Esophagus squamous epithelium (tissue), 5 donors: ENCODE measurements at regions not wholly inside any gene's neighbourhood (a gene's known extent, or its start where the extent isn't known, plus 50 kb on each side); places are given as distances from the start of the nearest gene placed in this dataset.

ENCODE experiments used
- DNase-seq: peaks from one replicate; lab custom pipeline; 2025; lab: John Stamatoyannopoulos, UW
- H3K27ac ChIP-seq, 4 donors: fragments of 200-600 bp; sonication (generic); one replicate each; pipeline ENCODE4 v1.5.1; 2016 to 2019; ENCODE audit warnings: mild to moderate bottlenecking in 1 of 4
- H3K27me3 ChIP-seq, 4 donors: fragments of 200-600 bp; sonication (generic); 1 replicate in 3 of 4; 2 replicates in 1 of 4; pipeline versions ENCODE4 v1.5.1 to v1.6.0; 2017 to 2021; ENCODE audit warnings: antibody characterized with exemption in 1 of 4
- H3K36me3 ChIP-seq, 3 donors: fragments of 200-600 bp; sonication (generic); one replicate each; pipeline ENCODE4 v1.5.1; 2016 to 2019
- H3K4me1 ChIP-seq, 3 donors: fragments of 200-600 bp; sonication (generic); one replicate each; pipeline ENCODE4 v1.5.1; 2017 to 2019
- H3K4me3 ChIP-seq, 4 donors: fragments of 200-600 bp; sonication (generic); 1 replicate in 3 of 4; 2 replicates in 1 of 4; pipeline ENCODE4 v1.5.1; 2016 to 2019; ENCODE audit warnings: mild to moderate bottlenecking in 2 of 4, moderate library complexity in 1 of 4
- H3K9me3 ChIP-seq, 3 donors: fragments of 200-600 bp; sonication (generic); one replicate each; pipeline ENCODE4 v1.5.1; 2016 to 2019
- POLR2A ChIP-seq, 4 donors: fragments of 450-650 bp; IDR thresholded peaks; one replicate each; pipeline ENCODE4 v1.6.1; 2017; ENCODE audit warnings: antibody characterized with exemption in 4 of 4, mild to moderate bottlenecking in 4 of 4, moderate library complexity in 3 of 4
- WGBS, 2 donors: methylation state at CpG; one replicate each; pipeline ENCODE4 v1.1.5; 2018; 5-methylcytosine and 5-hydroxymethylcytosine counted together
- intact Hi-C: fragments of 100-400 bp; cut with DNase I; formaldehyde crosslinking; loops from one replicate; pipeline ENCODE4 v1.15.0; 2022
- TF ChIP-seq, protein P1 (sequence below), 6 experiments: fragments of 450-650 bp in 4 of 6; fragments of 200-600 bp in 2 of 6; sonication (generic) in 2 of 6; IDR thresholded peaks; one replicate each; pipeline ENCODE4 v1.5.1; 2016 to 2019; ENCODE audit warnings: antibody characterized with exemption in 6 of 6, mild to moderate bottlenecking in 4 of 6, moderate library complexity in 4 of 6
- donor health status: DM: yes; HTN: yes; CAD: no.

DNA sequence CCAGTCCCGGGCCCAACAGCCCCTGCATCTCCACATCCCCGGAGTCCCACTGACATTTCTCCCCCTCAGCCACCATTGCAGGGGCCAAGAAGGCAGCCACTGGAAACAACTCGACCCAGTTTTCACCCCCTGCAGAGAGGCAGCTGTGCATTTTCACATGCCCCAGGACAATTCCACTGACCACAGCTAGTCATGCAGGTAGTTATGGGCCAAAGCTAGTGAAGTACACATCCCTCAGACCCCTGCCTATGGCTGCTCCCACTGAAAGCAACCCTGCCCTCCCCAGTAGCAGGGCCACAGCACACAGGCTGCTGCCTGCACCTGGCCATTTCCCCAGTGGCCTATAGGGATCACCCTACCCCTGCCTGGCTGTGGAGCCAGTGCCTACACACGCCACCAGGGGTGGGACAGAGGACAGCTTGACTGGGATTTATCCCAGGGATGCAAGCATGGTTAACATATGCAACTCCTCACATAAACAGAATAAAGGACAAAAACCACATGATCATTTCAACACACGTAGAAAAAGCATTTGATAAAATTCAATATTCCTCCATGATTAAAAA is 154.0 kb downstream of the NDUFA12 start:
- Histone ChIP-seq H3K9me3 (no peaks in the 10 kb centered on the region), H3K27me3 (peaks cover 0 to 4% (median 0%) of the 10 kb centered on the region in 4 donors), H3K4me1 (no peaks in the 10 kb centered on the region), H3K4me3 (no peak overlapping the region), H3K36me3 (no peaks in the 10 kb centered on the region), H3K27ac (no peak overlapping the region)
- 70 to 87% methylated on average over 3 to 5 of the region's 5 CpGs for WGBS, 2 donors
- DNase-seq, result no peak
- intact Hi-C loops, result no loop called here
- TF ChIP-seq, protein P1, sequence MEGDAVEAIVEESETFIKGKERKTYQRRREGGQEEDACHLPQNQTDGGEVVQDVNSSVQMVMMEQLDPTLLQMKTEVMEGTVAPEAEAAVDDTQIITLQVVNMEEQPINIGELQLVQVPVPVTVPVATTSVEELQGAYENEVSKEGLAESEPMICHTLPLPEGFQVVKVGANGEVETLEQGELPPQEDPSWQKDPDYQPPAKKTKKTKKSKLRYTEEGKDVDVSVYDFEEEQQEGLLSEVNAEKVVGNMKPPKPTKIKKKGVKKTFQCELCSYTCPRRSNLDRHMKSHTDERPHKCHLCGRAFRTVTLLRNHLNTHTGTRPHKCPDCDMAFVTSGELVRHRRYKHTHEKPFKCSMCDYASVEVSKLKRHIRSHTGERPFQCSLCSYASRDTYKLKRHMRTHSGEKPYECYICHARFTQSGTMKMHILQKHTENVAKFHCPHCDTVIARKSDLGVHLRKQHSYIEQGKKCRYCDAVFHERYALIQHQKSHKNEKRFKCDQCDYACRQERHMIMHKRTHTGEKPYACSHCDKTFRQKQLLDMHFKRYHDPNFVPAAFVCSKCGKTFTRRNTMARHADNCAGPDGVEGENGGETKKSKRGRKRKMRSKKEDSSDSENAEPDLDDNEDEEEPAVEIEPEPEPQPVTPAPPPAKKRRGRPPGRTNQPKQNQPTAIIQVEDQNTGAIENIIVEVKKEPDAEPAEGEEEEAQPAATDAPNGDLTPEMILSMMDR (IDR thresholded peaks at IDR 0.05), result no peak
- no peak for TF ChIP-seq POLR2A (IDR thresholded peaks at IDR 0.05)

GRCh38 chr12:94848966-94849365 is 154.5 kb downstream of the NDUFA12 start:
- Histone ChIP-seq H3K36me3 (no peaks in the 10 kb centered on the region), H3K9me3 (no peaks in the 10 kb centered on the region), H3K4me1 (no peaks in the 10 kb centered on the region), H3K4me3 (no peak overlapping the region), H3K27me3 (peaks cover 0 to 4% (median 0%) of the 10 kb centered on the region in 4 donors), H3K27ac (no peak overlapping the region)
- intact Hi-C loops, result no loop called here
- TF ChIP-seq POLR2A (IDR thresholded peaks at IDR 0.05), result no peak
- TF ChIP-seq, protein P1 (IDR thresholded peaks at IDR 0.05), result no peak
- WGBS, 2 donors, result 92% methylated on average over 2 of the region's 4 CpGs; no CpG with 5 or more reads in 1 of the 2 donors
- DNase-seq, result no peak

DNA sequence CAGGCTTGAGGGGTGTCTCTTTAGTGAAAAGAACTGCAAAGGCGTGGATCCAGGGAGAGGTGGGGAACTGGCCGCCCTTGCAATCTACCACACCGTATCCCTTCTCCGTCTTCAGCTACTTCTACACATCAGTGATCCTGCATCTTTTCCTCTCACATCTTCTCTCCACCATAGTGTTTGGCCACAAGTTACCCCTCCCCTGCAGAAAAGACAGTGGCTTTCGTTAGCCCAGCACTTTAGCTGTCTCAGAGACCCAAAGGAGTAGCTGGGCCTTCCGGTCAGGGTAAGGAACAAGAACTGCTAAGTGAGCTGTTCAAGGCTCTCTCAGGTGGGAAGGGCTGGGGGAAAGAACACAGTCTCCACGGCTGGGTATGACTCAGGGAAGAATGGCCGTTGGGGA is 158.4 kb downstream of the NDUFA12 start:
- no peak overlapping the region for H3K4me3 ChIP-seq
- 85 to 88% methylated on average over 6 to 8 of the region's 8 CpGs for WGBS, 2 donors
- TF ChIP-seq, protein P1 (IDR thresholded peaks at IDR 0.05), result no peak
- TF ChIP-seq POLR2A (IDR thresholded peaks at IDR 0.05), result no peak
- intact Hi-C loops, result no loop called here
- no peak for DNase-seq
- H3K27me3 ChIP-seq, result peaks cover 0 to 4% (median 0%) of the 10 kb centered on the region in 4 donors
- no peak overlapping the region for H3K27ac ChIP-seq
- no peaks in the 10 kb centered on the region for H3K36me3 ChIP-seq
- H3K4me1 ChIP-seq, result no peaks in the 10 kb centered on the region
- H3K9me3 ChIP-seq, result no peaks in the 10 kb centered on the region

DNA sequence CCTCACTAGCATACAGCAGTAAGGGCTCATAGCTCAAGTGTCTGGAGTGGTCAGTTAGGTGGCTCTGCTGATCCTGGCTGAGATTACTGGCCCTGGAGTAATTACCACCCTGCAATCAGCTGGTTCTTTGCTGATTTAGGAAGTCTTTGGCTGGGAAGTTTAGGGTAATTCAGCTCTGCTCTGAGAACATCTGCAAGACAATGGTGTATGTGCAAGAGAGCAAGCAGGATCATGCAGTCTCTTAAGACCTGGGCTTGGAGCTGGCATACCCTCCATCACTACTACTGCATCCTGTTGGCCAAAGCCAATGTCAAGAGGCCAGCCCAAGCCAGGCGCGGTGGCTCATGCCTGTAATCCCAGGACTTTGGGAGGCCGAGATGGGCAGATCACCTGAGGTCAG is 159.0 kb downstream of the NDUFA12 start:
- 90% methylated on average over 3 of the region's 3 CpGs; no CpG with 5 or more reads in 1 of the 2 donors for WGBS, 2 donors
- Histone ChIP-seq H3K27ac (no peak overlapping the region), H3K9me3 (no peaks in the 10 kb centered on the region), H3K4me3 (no peak overlapping the region), H3K36me3 (no peaks in the 10 kb centered on the region), H3K27me3 (peaks cover 0 to 4% (median 0%) of the 10 kb centered on the region in 4 donors), H3K4me1 (no peaks in the 10 kb centered on the region)
- intact Hi-C loops, result no loop called here
- no peak for TF ChIP-seq POLR2A (IDR thresholded peaks at IDR 0.05)
- TF ChIP-seq, protein P1 (IDR thresholded peaks at IDR 0.05), result no peak
- no peak for DNase-seq

- TF ChIP-seq, protein P1 (IDR thresholded peaks at IDR 0.05), result no peak
- no peak for TF ChIP-seq POLR2A (IDR thresholded peaks at IDR 0.05)
- no peak for DNase-seq
- intact Hi-C loops, result no loop called here
- Histone ChIP-seq H3K9me3 (no peaks in the 10 kb centered on the region), H3K27me3 (no peaks in the 10 kb centered on the region), H3K27ac (no peak overlapping the region), H3K4me1 (peaks cover 0 to under 1% (median 0%) of the 10 kb centered on the region in 3 donors), H3K4me3 (no peak overlapping the region), H3K36me3 (no peaks in the 10 kb centered on the region)
- 50 to 59% methylated on average over 5 of the region's 5 CpGs for WGBS, 2 donors
Observed at GRCh38 chr12:94841904-94842610, 161.4 kb downstream of the NDUFA12 start.
